ENCODE measurements at regions not wholly inside any gene's neighbourhood (a gene's known extent, or its start where the extent isn't known, plus 50 kb on each side); places are given as distances from the start of the nearest gene placed in this dataset.

DNA sequence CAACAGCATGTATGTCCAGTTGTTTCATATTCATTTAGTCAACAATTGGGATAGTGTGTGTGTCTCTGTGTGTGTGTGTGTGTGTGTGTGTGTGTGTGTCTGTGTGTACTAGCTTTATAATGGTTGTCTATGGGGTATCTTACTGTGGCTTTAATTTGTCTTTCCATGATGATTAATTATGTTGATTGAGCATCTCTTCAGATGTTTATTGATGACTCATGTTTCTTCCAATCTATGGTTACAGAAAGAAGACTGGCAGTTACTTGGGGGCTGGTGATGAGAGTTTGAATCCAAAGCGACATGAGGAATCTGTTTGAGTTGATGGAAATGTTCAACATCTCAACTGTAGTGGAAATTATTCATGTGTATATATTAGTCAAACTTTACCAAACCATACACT is 440.1 kb downstream of the ZNF385D start:
- TF ChIP-seq CTCF (IDR thresholded peaks at IDR 0.05) (no peak), POLR2A (IDR thresholded peaks at IDR 0.05) (no peak), EP300 (IDR thresholded peaks at IDR 0.05) (no peak)
